KG1 (cell line): ENCODE measurements at regions not wholly inside any gene's neighbourhood (a gene's known extent, or its start where the extent isn't known, plus 50 kb on each side); places are given as distances from the start of the nearest gene placed in this dataset.

Experiments used
- DNase-seq: peaks from one replicate; lab custom pipeline; 2025; lab: John Stamatoyannopoulos, UW

GRCh38 chr12:116382686-116383530 is 105.4 kb upstream of the MED13L start:
- DNase-seq = no peak

GRCh38 chr12:116384175-116384574 is 106.7 kb upstream of the MED13L start:
- no peak for DNase-seq

- peak; percentile 35 for DNase-seq
Observed at GRCh38 chr12:116384691-116385485, 107.4 kb upstream of the MED13L start.

GRCh38 chr12:116385486-116386217 is 108.2 kb upstream of the MED13L start:
- no peak for DNase-seq

GRCh38 chr12:116389326-116389725 is 111.8 kb upstream of the MED13L start:
- DNase-seq = no peak

GRCh38 chr12:116389990-116390389 is 112.5 kb upstream of the MED13L start:
- no peak for DNase-seq

- DNase-seq = no peak
Observed at GRCh38 chr12:116390401-116391335, 113.2 kb upstream of the MED13L start.

- no peak for DNase-seq
Observed at GRCh38 chr12:116391501-116391900, 114.0 kb upstream of the MED13L start.

GRCh38 chr12:116392061-116392460 is 114.6 kb upstream of the MED13L start:
- no peak for DNase-seq

GRCh38 chr12:116393255-116393654 is 115.8 kb upstream of the MED13L start:
- no peak for DNase-seq

GRCh38 chr12:116393859-116394650 is 116.6 kb upstream of the MED13L start:
- no peak for DNase-seq

GRCh38 chr12:116395396-116395795 is 117.9 kb upstream of the MED13L start:
- no peak for DNase-seq

- DNase-seq = no peak
Observed at GRCh38 chr12:116397148-116397547, 119.7 kb upstream of the MED13L start.

- DNase-seq = no peak
Observed at GRCh38 chr12:116398193-116398592, 120.7 kb upstream of the MED13L start.

- DNase-seq = no peak
Observed at GRCh38 chr12:116399055-116399454, 121.6 kb upstream of the MED13L start.

GRCh38 chr12:116400636-116401372 is 123.3 kb upstream of the MED13L start:
- DNase-seq = peak; percentile 55

GRCh38 chr12:116401565-116401964 is 124.1 kb upstream of the MED13L start:
- no peak for DNase-seq

GRCh38 chr12:116402163-116402939 is 124.9 kb upstream of the MED13L start:
- no peak for DNase-seq

- no peak for DNase-seq
Observed at GRCh38 chr12:116403546-116403945, 126.1 kb upstream of the MED13L start.
